ENCODE measurements at regions not wholly inside any gene's neighbourhood (a gene's known extent, or its start where the extent isn't known, plus 50 kb on each side); places are given as distances from the start of the nearest gene placed in this dataset.

DNA sequence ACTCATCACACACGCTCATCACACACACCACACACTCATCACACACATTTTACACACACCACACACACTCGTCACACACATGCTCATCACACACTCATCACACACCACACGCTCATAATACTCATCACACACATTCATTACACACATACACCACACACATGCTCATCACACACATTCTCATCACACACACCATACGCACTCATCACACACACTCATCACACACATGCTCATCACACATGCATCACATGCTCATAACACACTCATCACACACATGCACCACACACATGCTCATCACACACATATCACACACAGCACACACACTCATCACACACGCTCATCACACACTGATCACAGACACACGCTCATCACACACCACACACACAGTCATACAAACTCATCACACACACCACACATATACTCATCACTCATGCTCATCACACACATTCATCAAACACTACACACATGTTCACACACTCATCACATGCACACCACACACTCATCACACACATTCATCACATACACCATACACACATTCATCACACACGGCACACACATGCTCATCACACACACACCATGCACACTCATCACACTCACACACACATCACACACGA, 247.1 kb upstream of the SGCG start:
- ChIA-PET POLR2A (no interaction called here), CTCF (no interaction called here)
- DNase-seq (ENCODE audit: low read depth, low spot score): no peak
- Histone ChIP-seq H3K4me3 (ENCODE audit: low read depth, low read length) (no peak overlapping the region), H3K9me3 (ENCODE audit: control insufficient read depth, insufficient read depth, low read length) (peaks cover 30% of the 10 kb centered on the region), H3K27me3 (ENCODE audit: control insufficient read depth, insufficient read depth, low read length) (peaks cover 3% of the 10 kb centered on the region), H3K27ac (ENCODE audit: low read depth, low read length) (no peak overlapping the region)
- TF ChIP-seq, protein P1, sequence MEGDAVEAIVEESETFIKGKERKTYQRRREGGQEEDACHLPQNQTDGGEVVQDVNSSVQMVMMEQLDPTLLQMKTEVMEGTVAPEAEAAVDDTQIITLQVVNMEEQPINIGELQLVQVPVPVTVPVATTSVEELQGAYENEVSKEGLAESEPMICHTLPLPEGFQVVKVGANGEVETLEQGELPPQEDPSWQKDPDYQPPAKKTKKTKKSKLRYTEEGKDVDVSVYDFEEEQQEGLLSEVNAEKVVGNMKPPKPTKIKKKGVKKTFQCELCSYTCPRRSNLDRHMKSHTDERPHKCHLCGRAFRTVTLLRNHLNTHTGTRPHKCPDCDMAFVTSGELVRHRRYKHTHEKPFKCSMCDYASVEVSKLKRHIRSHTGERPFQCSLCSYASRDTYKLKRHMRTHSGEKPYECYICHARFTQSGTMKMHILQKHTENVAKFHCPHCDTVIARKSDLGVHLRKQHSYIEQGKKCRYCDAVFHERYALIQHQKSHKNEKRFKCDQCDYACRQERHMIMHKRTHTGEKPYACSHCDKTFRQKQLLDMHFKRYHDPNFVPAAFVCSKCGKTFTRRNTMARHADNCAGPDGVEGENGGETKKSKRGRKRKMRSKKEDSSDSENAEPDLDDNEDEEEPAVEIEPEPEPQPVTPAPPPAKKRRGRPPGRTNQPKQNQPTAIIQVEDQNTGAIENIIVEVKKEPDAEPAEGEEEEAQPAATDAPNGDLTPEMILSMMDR (IDR thresholded peaks at IDR 0.05; ENCODE audit: low read depth, low read length): no peak

DNA sequence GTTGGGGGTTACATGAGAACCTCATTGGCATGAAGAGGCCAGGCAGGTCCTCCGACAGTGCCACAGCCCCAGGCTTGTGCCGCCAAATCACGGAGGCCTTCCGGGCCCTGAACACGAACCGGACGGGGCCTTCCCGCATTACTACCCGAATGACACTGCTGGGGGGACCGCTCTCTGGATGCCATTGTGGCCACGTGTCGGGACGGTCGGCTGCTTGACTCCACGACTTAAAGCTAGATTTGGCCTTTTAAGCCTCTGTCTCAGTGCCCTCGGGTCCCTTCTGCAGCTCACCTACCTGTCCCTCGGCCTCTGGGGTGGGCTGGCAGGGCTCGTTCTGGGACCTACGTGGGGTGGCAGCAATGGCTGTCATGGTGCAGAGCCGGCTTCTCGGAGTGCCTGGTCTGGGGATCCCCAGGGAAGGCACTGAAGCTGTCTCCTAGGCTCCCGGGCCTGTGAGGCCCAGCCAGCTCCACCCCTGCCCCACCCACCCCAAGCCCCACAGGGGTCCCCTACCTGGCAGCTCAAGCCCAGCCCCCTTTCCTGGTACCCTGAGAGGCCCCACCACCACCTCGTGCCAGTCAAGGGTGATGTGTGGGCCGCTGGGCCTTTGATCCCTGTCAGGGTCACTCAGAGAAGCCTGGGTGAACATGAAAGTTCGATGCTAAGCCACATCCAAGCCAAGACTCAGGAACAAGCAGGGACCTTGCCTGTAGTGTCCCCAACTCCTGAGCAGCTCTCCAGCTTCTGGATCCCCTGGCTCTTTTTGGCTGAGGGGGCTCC, 245.8 kb upstream of the SGCG start:
- no peak for DNase-seq (ENCODE audit: low read depth, low spot score)
- POLR2A ChIA-PET: no interaction called here
- CTCF ChIA-PET: no interaction called here
- no peak overlapping the region for H3K4me3 ChIP-seq (ENCODE audit: low read depth, low read length)
- peaks cover 3% of the 10 kb centered on the region for H3K27me3 ChIP-seq (ENCODE audit: control insufficient read depth, insufficient read depth, low read length)
- TF ChIP-seq, protein P1 (IDR thresholded peaks at IDR 0.05; ENCODE audit: low read depth, low read length): no peak
- H3K9me3 ChIP-seq (ENCODE audit: control insufficient read depth, insufficient read depth, low read length): peaks cover 40% of the 10 kb centered on the region
- H3K27ac ChIP-seq (ENCODE audit: low read depth, low read length): no peak overlapping the region

DNA sequence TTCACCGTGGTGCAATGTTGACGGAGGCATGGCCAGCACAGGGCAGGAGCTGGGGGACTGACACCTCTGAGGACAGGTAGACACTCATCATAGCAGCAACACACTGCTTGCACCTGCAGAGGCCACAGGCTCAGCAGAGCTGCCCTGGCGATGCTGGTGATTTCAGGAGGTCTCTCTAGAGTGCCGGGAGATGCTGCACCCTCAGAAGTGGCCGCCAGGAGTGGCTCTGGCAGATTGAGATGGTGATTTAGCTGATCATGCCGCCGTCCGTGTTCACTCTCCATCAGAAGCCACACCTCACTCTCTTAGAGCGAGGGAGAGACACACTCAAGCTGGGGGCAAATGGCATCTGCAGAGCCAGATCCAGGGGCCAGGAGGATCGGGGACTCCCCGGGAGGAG, 244.6 kb upstream of the SGCG start:
- Histone ChIP-seq H3K4me3 (ENCODE audit: low read depth, low read length) (no peak overlapping the region), H3K27me3 (ENCODE audit: control insufficient read depth, insufficient read depth, low read length) (peaks cover 3% of the 10 kb centered on the region), H3K27ac (ENCODE audit: low read depth, low read length) (no peak overlapping the region), H3K9me3 (ENCODE audit: control insufficient read depth, insufficient read depth, low read length) (peaks cover 50% of the 10 kb centered on the region)
- POLR2A ChIA-PET: no interaction called here
- TF ChIP-seq, protein P1 (IDR thresholded peaks at IDR 0.05; ENCODE audit: low read depth, low read length): no peak
- no peak for DNase-seq (ENCODE audit: low read depth, low spot score)
- CTCF ChIA-PET: no interaction called here

DNA sequence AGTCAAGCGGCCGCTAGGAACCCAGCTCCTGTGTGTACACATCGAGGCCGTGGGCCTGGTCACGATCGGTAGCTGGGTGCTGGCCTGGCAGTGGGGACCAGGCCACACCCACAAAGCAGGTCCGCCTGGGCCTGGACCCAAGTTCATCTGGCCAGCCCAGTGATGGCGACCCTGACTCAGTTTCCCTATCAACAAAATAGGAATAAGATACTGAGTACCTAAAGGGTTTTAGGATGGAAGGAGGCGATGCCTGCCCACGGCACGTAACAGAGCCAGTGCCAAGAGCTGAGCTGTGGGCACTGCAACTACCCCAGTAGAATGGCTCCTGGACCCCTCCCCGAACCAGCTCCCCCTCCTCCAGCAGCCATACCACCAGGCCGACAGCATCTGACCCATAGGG, 243.5 kb upstream of the SGCG start:
- no peak for DNase-seq (ENCODE audit: low read depth, low spot score)
- ChIA-PET POLR2A (no interaction called here), CTCF (no interaction called here)
- H3K4me3 ChIP-seq (ENCODE audit: low read depth, low read length): no peak overlapping the region
- H3K27me3 ChIP-seq (ENCODE audit: control insufficient read depth, insufficient read depth, low read length): no peaks in the 10 kb centered on the region
- TF ChIP-seq, protein P1 (IDR thresholded peaks at IDR 0.05; ENCODE audit: low read depth, low read length): no peak
- H3K27ac ChIP-seq (ENCODE audit: low read depth, low read length): no peak overlapping the region
- peaks cover 50% of the 10 kb centered on the region for H3K9me3 ChIP-seq (ENCODE audit: control insufficient read depth, insufficient read depth, low read length)

DNA sequence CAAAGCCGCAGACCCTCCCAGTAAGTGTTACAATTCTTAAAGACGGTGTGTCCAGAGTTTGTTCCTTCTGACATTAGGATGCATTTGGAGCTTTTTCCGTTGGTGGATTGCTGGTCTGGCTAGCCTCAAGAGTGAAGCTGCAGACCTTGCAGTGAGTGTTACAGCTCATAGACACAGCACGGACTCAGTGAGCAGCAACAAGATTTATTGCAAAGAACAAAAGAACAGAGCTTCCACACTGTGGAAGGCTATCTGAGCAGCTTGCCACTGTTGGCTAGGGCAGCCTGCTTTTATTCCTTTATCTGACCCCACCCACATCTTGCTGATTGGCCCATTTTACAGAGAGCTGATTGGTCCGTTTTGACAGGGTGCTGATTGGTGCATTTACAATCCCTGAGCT, 242.8 kb upstream of the SGCG start:
- no peak overlapping the region for H3K27ac ChIP-seq (ENCODE audit: low read depth, low read length)
- no peak for DNase-seq (ENCODE audit: low read depth, low spot score)
- POLR2A ChIA-PET: no interaction called here
- H3K9me3 ChIP-seq (ENCODE audit: control insufficient read depth, insufficient read depth, low read length): peaks cover 50% of the 10 kb centered on the region
- no peak overlapping the region for H3K4me3 ChIP-seq (ENCODE audit: low read depth, low read length)
- CTCF ChIA-PET: no interaction called here
- TF ChIP-seq, protein P1 (IDR thresholded peaks at IDR 0.05; ENCODE audit: low read depth, low read length): no peak
- H3K27me3 ChIP-seq (ENCODE audit: control insufficient read depth, insufficient read depth, low read length): no peaks in the 10 kb centered on the region

All from AG04450 (cell line).